Head of caudate nucleus (tissue), 42 donors: ENCODE measurements at regions not wholly inside any gene's neighbourhood (a gene's known extent, or its start where the extent isn't known, plus 50 kb on each side); places are given as distances from the start of the nearest gene placed in this dataset.

Experiments
- DNase-seq, 42 donors: peaks; one replicate each; pipeline versions ENCODE4 v3.0.0 to v3.0.0-alpha.2; 2020 to 2021; ENCODE audit warnings: mixed read lengths in 7 of 42
- intact Hi-C: fragments of 100-400 bp; cut with DNase I; formaldehyde crosslinking; loops from one replicate; pipeline ENCODE4 v1.15.0; 2022

DNA sequence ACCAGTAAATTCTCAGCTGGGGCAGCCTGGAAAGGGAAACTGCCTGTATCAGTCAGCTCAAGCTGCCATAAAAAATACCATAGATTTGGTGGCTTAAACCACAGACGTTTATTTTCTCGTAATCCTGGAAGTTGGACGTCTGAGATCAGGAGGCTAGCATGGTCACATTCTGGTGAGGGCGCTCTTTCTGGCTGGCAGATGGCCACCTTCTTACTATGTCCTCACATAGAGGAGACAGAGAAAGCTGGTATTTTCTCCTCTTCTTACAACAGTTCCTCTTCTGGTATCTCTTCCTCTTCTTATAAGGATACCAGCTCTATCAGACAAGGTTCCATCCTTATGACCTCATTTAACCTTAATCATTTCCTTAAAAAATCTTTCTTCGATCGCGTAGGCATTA lies 50.5 kb upstream of the RFX3 start:
- intact Hi-C loops: no loop called here
- peak in 22 of 42 donors; percentile 5 to 55 (median 20) for DNase-seq

DNA sequence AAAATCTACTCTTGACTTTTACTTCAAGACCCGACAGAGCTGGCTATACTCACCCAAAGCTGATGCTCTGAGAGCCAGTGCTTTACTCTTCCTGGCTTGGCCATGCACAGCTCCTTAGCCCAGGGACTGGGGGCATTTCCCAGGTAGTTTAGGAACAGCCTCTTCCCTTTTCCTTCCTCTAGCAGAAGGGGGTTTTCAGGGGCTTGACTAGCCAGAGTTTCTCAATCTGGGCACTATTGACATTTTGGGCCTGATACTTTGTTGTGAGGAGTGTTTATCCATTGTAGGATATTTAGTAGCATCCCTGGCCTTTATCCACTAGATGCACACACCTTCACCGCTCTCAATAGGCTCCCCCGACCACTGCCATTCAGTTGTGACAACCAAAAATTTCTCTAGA lies 50.0 kb upstream of the RFX3 start:
- no peak for DNase-seq
- intact Hi-C loops: no loop called here
